ENCODE measurements at regions not wholly inside any gene's neighbourhood (a gene's known extent, or its start where the extent isn't known, plus 50 kb on each side); places are given as distances from the start of the nearest gene placed in this dataset.

- no peak overlapping the region for H3K23ac ChIP-seq (ENCODE audit: insufficient read length)
- no peak overlapping the region for H3K18ac ChIP-seq (ENCODE audit: extremely low read depth, low read length)
- no peak overlapping the region for H2BK12ac ChIP-seq (ENCODE audit: low read depth, low read length)
- FAIRE-seq (no peak), DNase-seq (ENCODE audit: low read depth in 1 of 2, low spot score in 2 of 2) (no peak)
- no peak overlapping the region for H3K4me3 ChIP-seq (ENCODE audit: extremely low read depth in 1 of 4, insufficient read depth in 2 of 4, low read depth in 3 of 4, low read length in 4 of 4)
- no peak overlapping the region for H3K4me2 ChIP-seq (ENCODE audit: insufficient read depth in 1 of 2, low read depth in 2 of 2, low read length in 2 of 2)
- no peak overlapping the region for H4K5ac ChIP-seq (ENCODE audit: insufficient read length, low read depth, low read length)
- H3K79me2 ChIP-seq (ENCODE audit: control insufficient read depth in 1 of 2, insufficient read depth in 2 of 2, low read length in 2 of 2): no peaks in the 10 kb centered on the region
- H3K27me3 ChIP-seq (replicated peaks in 1 of 4; ENCODE audit: control insufficient read depth in 3 of 4, extremely low read depth in 1 of 4, insufficient read depth in 3 of 4, low read length in 3 of 4): no peaks in the 10 kb centered on the region
- H3K9ac ChIP-seq (replicated peaks in 1 of 4; ENCODE audit: extremely low read depth in 1 of 4, low read depth in 3 of 4, low read length in 3 of 4): no peak overlapping the region
- TF ChIP-seq USF2 (IDR thresholded peaks at IDR 0.05; ENCODE audit: low read length) (no peak), TCF12 (IDR thresholded peaks at IDR 0.05; ENCODE audit: low read depth, low read length) (no peak), ZNF274 (IDR thresholded peaks at IDR 0.05; ENCODE audit: borderline replicate concordance, extremely low read depth, low read length) (no peak), JUN (IDR thresholded peaks at IDR 0.05; ENCODE audit: low read depth, low read length) (no peak), EP300 (IDR thresholded peaks at IDR 0.05; ENCODE audit: borderline replicate concordance in 1 of 2, low read depth in 2 of 2, low read length in 2 of 2) (no peak), PHF8 (conservative IDR thresholded peaks at IDR 0.05; ENCODE audit: low read depth, low read length) (no peak), ATF3 (IDR thresholded peaks at IDR 0.05; ENCODE audit: insufficient read depth, low read depth, low read length) (no peak)
- H2BK120ac ChIP-seq (replicated peaks; ENCODE audit: low read depth, low read length): no peak overlapping the region
- no peaks in the 10 kb centered on the region for H4K20me1 ChIP-seq (replicated peaks in 1 of 2; ENCODE audit: control insufficient read depth in 1 of 2, insufficient read depth in 2 of 2, low read length in 2 of 2)
- H2AK5ac ChIP-seq (ENCODE audit: low read depth, low read length): no peak overlapping the region
- no peak overlapping the region for H4K8ac ChIP-seq (ENCODE audit: extremely low read depth, insufficient read depth, low read length)
- no peak overlapping the region for H3K27ac ChIP-seq (ENCODE audit: low read depth, low read length)
- H3K23me2 ChIP-seq (ENCODE audit: low read depth, low read length): no peaks in the 10 kb centered on the region
- no peak overlapping the region for H3K14ac ChIP-seq (ENCODE audit: insufficient read length)
- H3K79me1 ChIP-seq (ENCODE audit: low read depth, low read length): no peaks in the 10 kb centered on the region
- no peak overlapping the region for H2BK15ac ChIP-seq (ENCODE audit: low read length)
- CTCF ChIA-PET (ENCODE audit: partially characterized antibody): no interaction called here
- no peaks in the 10 kb centered on the region for H3K36me3 ChIP-seq (ENCODE audit: control insufficient read depth in 2 of 4, insufficient read depth in 4 of 4, low read length in 3 of 4)
- H3K4me1 ChIP-seq (replicated peaks in 1 of 4; ENCODE audit: control insufficient read depth in 3 of 4, insufficient read depth in 4 of 4, low read length in 3 of 4): peaks cover 0 to 3% (median 0%) of the 10 kb centered on the region in 4 experiments; a peak in 1 of 7 replicates
- H3K56ac ChIP-seq (replicated peaks; ENCODE audit: insufficient read length, low read depth, low read length): no peak overlapping the region
- no peak overlapping the region for H3K4ac ChIP-seq (replicated peaks; ENCODE audit: insufficient read length, low read depth, low read length)
- WGBS, 2 experiments (ENCODE audit: extremely low coverage in 1 of 2, insufficient coverage in 1 of 2, insufficient read length in 1 of 2, insufficient replicate concordance in 2 of 2, low coverage in 1 of 2, low lambda C conversion rate in 2 of 2, missing lambda C conversion rate in 1 of 2): 73% methylated on average over 2 of the region's 5 CpGs; no CpG with 5 or more reads in 1 of the 2 experiments
- no peak overlapping the region for H2BK5ac ChIP-seq (ENCODE audit: low read depth, low read length)
- H2BK20ac ChIP-seq (ENCODE audit: low read length): no peak overlapping the region
- H3K9me3 ChIP-seq (ENCODE audit: insufficient read depth in 2 of 2, low read depth in 1 of 2, low read length in 1 of 2): peaks cover 0 to 3% of the 10 kb centered on the region in 2 experiments; a peak in 1 of 4 replicates
- no peak overlapping the region for H2AFZ ChIP-seq (ENCODE audit: low read length)
- H4K91ac ChIP-seq (replicated peaks; ENCODE audit: insufficient read length, low read length): no peak overlapping the region
- POLR2A ChIA-PET (ENCODE audit: partially characterized antibody): interaction anchor here (1.1 kb wide), 1 partner anchor 72 kb away, joined by 3 read pairs; no protein-coding TSS in a partner anchor
Observed at GRCh38 chr2:130264501-130264900, 66.3 kb upstream of the TUBA3E start.

Data from H1 (cell line).